Activated CD8-positive, alpha-beta T cell treated with anti-CD3 and anti-CD28 coated beads for 36 hours (primary cell): ENCODE measurements at regions not wholly inside any gene's neighbourhood (a gene's known extent, or its start where the extent isn't known, plus 50 kb on each side); places are given as distances from the start of the nearest gene placed in this dataset.
"Not testable (repeated sequence)": the region's sequence is repeated elsewhere in the genome, so short reads cannot be mapped to it uniquely, and the experiment has no call there.

Source experiments
- ATAC-seq: fragments of 200-7000 bp; cut with Tn5 transposase; one replicate; pipeline ENCODE4 v1.10.0; 2021; ENCODE audit warnings: mild to moderate bottlenecking, moderate library complexity
- CTCF ChIA-PET: fragments of 350-600 bp; sonication (Branson Sonifier 250); formaldehyde crosslinking; loops from one replicate; lab custom pipeline; 2021; ENCODE audit warnings: antibody characterized with exemption; lab: Charles Lee
- POLR2A ChIA-PET: fragments of 350-600 bp; sonication (Branson Sonifier 250); formaldehyde crosslinking; loops from one replicate; lab custom pipeline; 2021; ENCODE audit warnings: antibody characterized with exemption; lab: Charles Lee
- DNase-seq: peaks from one replicate; pipeline ENCODE4 v3.0.0-alpha.2; 2020
- H3K27ac Mint-ChIP-seq: one replicate; pipeline ENCODE4 v1.8.0; 2021; ENCODE audit warnings: mild to moderate bottlenecking, mixed read lengths
- H3K27me3 Mint-ChIP-seq: one replicate; pipeline ENCODE4 v1.8.0; 2021; ENCODE audit warnings: mixed read lengths
- H3K36me3 Mint-ChIP-seq: one replicate; pipeline ENCODE4 v1.8.0; 2021; ENCODE audit warnings: low read depth, mixed read lengths
- H3K4me1 Mint-ChIP-seq: one replicate; pipeline ENCODE4 v1.8.0; 2021; ENCODE audit warnings: low read depth, mixed read lengths
- H3K4me3 Mint-ChIP-seq: one replicate; pipeline ENCODE4 v1.8.0; 2021; ENCODE audit warnings: mild to moderate bottlenecking, moderate library complexity, mixed read lengths
- H3K9me3 Mint-ChIP-seq: one replicate; pipeline ENCODE4 v1.8.0; 2021; ENCODE audit warnings: mixed read lengths
- CTCF ChIP-seq: fragments of 200-600 bp; IDR thresholded peaks from one replicate; pipeline ENCODE4 v1.8.0; 2022; ENCODE audit warnings: antibody characterized with exemption, mild to moderate bottlenecking
- intact Hi-C: fragments of 100-400 bp; cut with micrococcal nuclease; formaldehyde crosslinking; loops from one replicate; pipeline ENCODE4 v1.10.0; 2022

GRCh38 chr4:111362941-111363361, 740.1 kb upstream of the PITX2 start:
- DNase-seq = no peak
- H3K27me3 Mint-ChIP-seq = no peaks in the 10 kb centered on the region
- intact Hi-C loops = no loop called here
- ChIA-PET POLR2A (no interaction called here), CTCF (no interaction called here)
- no peak for TF ChIP-seq CTCF
- H3K4me3 Mint-ChIP-seq = no peak overlapping the region
- no peak overlapping the region for H3K27ac Mint-ChIP-seq
- peaks cover 15% of the 10 kb centered on the region for H3K9me3 Mint-ChIP-seq
- no peak for ATAC-seq
- no peaks in the 10 kb centered on the region for H3K36me3 Mint-ChIP-seq
- no peaks in the 10 kb centered on the region for H3K4me1 Mint-ChIP-seq

- H3K9me3 Mint-ChIP-seq, H3K27me3 Mint-ChIP-seq, ATAC-seq, intact Hi-C loops, H3K4me3 Mint-ChIP-seq, CTCF ChIA-PET, H3K27ac Mint-ChIP-seq, H3K4me1 Mint-ChIP-seq, POLR2A ChIA-PET, H3K36me3 Mint-ChIP-seq, DNase-seq: not testable (repeated sequence)
Measured at GRCh38 chr4:111377880-111378279, 755.0 kb upstream of the PITX2 start.

- intact Hi-C loops = no loop called here
- ChIA-PET POLR2A (no interaction called here), CTCF (no interaction called here)
- Mint-ChIP-seq H3K27ac (no peak overlapping the region), H3K4me3 (no peak overlapping the region), H3K27me3 (no peaks in the 10 kb centered on the region), H3K4me1 (no peaks in the 10 kb centered on the region), H3K36me3 (no peaks in the 10 kb centered on the region), H3K9me3 (peaks cover 3% of the 10 kb centered on the region)
- TF ChIP-seq CTCF = no peak
- no peak for DNase-seq
- no peak for ATAC-seq
Measured at GRCh38 chr4:111388561-111388960, 756.7 kb upstream of the FAM241A start.

- H3K4me1 Mint-ChIP-seq = no peaks in the 10 kb centered on the region
- peaks cover 3% of the 10 kb centered on the region for H3K9me3 Mint-ChIP-seq
- POLR2A ChIA-PET = interaction anchor here (0.6 kb wide), 1 partner anchor 188 kb away, joined by 3 read pairs; no protein-coding TSS in a partner anchor
- TF ChIP-seq CTCF = no peak
- DNase-seq (no peak), ATAC-seq (no peak)
- no peak overlapping the region for H3K4me3 Mint-ChIP-seq
- intact Hi-C loops = no loop called here
- H3K27me3 Mint-ChIP-seq = no peaks in the 10 kb centered on the region
- no peak overlapping the region for H3K27ac Mint-ChIP-seq
- CTCF ChIA-PET = no interaction called here
- no peaks in the 10 kb centered on the region for H3K36me3 Mint-ChIP-seq
Measured at GRCh38 chr4:111391829-111392228, 753.4 kb upstream of the FAM241A start.

DNA sequence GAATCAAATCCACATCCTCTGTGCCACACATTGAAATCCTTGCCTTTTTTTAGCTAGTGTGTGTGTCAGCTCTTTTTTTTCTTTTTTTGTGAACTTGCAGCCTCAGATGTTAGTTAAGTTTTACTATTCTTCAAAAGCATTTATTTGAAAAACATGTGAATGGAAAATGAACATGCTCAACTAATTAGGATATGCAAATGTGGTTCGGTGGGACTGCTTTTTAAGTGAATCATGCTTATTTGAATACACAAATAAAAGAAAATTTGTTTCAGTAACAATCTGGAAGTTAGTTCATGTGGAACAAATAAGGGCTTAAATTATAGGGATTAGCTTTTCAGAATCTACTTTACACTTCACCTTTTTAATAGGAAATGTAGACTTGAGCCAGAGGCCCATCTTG, 751.5 kb upstream of the FAM241A start:
- no peak for TF ChIP-seq CTCF
- CTCF ChIA-PET = no interaction called here
- DNase-seq = no peak
- Mint-ChIP-seq H3K27me3 (no peaks in the 10 kb centered on the region), H3K27ac (no peak overlapping the region), H3K4me3 (no peak overlapping the region), H3K36me3 (no peaks in the 10 kb centered on the region), H3K9me3 (no peaks in the 10 kb centered on the region), H3K4me1 (no peaks in the 10 kb centered on the region)
- intact Hi-C loops = no loop called here
- POLR2A ChIA-PET = no interaction called here
- no peak for ATAC-seq

DNA sequence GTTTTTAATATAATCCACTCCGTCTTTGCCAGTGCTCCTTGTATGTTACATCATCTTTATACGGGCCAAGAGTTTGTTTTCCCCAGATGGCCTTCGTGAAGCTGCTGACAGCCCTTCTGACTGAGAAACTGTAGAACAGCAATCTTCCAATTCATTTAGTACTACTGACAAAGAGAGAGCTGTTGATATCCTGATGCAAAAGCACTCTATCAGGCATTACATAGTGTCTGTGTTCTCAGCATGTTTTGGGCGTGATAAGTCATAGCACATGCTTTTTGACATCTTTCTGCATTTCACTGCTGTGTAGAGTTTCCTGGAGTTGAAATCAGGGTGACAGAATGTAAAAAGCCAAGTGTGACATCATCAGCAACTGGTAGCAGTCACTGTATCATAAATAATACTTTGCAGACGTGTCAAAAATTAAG, 746.3 kb upstream of the FAM241A start:
- H3K36me3 Mint-ChIP-seq = no peaks in the 10 kb centered on the region
- ATAC-seq (no peak), DNase-seq (no peak)
- intact Hi-C loops = no loop called here
- H3K27ac Mint-ChIP-seq = no peak overlapping the region
- H3K27me3 Mint-ChIP-seq = no peaks in the 10 kb centered on the region
- CTCF ChIA-PET = no interaction called here
- POLR2A ChIA-PET = no interaction called here
- TF ChIP-seq CTCF = no peak
- no peak overlapping the region for H3K4me3 Mint-ChIP-seq
- no peaks in the 10 kb centered on the region for H3K4me1 Mint-ChIP-seq
- peaks cover 4% of the 10 kb centered on the region for H3K9me3 Mint-ChIP-seq
